ENCODE measurements at regions not wholly inside any gene's neighbourhood (a gene's known extent, or its start where the extent isn't known, plus 50 kb on each side); places are given as distances from the start of the nearest gene placed in this dataset.
A peak's percentile ranks its signal among the peaks of the same experiment; 100 is the strongest.
"Not testable (repeated sequence)": the region's sequence is repeated elsewhere in the genome, so short reads cannot be mapped to it uniquely, and the experiment has no call there.

DNA sequence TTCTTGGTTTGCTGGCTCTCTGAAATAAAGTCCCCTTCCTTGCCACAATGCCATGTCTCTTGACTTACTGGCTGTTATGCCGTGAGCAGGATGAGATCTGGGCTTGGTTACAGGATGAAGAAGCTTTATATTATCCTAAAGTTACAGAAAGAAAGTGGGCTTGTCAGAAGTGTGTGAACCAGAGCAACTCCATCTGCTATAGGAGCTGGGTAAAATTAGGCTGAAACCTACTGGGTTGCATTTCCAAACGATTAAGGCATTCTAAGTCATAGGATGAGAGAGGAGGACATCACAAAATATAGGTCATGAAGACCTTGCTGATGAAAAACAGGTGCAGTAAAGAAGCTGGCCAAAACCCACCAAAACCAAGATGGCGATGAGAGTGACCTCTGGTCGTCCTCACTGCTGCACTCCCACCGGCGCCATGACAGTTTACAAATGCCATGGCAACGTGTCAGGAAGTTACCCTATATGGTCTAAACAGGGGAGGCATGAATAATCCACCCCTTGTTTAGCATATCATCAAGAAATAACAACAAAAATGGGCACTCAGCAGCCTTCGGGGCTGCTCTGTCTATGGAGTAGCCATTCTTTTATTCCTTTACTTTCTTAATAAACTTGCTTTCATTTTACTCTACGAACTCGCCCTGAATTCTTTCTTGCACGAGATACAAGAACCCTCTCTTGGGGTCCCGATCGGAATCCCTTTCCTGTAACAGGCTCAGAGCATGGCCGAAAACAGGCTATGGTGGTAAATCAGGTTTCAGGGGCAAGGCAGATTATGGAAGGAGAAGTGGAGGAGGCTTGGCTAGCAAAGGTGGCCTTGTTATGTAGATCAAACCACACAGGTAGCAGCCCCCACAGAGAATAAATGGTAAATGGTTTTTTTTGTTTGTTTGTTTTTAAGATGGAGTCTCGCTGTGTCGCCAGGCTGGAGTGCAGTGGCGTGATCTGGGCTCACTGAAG, 81.3 kb upstream of the C16orf82 start:
- no peak for DNase-seq

- DNase-seq: no peak
Observed at GRCh38 chr16:26987597-26988010, 79.1 kb upstream of the C16orf82 start.

DNA sequence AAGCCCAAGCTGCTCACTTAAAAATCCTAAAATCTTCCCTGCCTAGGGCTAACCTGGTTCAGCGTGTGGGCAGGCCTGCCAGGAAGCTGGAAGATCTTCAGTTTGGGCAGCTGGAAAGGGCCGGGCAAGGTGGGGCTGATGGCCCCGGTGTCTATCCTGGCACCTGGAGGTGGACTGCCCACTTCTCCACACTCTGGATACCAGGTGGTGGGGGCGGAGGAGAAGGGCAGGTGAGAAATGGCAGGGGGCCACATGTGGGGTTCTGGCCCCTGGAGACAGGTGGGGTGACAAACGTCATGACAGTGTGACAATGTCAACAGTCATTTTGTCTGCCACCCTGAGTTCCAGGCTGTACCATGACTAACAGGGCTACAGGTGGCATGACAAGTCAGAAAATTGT, 78.5 kb upstream of the C16orf82 start:
- no peak for DNase-seq

- not testable (repeated sequence) for DNase-seq
Observed at GRCh38 chr16:26990384-26991120, 76.2 kb upstream of the C16orf82 start.

- DNase-seq: no peak
Observed at GRCh38 chr16:26992666-26993349, 73.9 kb upstream of the C16orf82 start.

GRCh38 chr16:26993511-26993910, 73.2 kb upstream of the C16orf82 start:
- DNase-seq: no peak

- peak; percentile 19 for DNase-seq
Observed at GRCh38 chr16:26993963-26994362, 72.8 kb upstream of the C16orf82 start.

DNA sequence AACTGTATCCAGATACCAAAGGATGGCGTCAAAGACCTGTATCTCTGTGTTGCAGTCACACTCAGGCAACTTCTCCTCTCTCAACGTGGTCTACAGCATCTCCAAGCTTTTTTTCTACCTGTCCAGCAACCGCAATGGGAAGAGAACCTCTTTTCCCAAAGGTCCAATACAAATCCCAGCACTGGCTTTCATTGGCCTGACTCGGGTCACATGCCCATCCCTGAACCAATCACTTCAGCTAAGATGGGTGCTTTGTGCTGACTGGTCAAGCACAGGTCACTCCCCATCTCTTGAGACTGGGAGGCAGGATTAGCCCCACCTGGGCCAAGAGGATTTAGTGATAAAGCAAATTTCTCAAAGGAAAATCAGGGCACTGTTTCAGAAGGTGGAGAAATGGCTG, 71.2 kb upstream of the C16orf82 start:
- DNase-seq: no peak

DNA sequence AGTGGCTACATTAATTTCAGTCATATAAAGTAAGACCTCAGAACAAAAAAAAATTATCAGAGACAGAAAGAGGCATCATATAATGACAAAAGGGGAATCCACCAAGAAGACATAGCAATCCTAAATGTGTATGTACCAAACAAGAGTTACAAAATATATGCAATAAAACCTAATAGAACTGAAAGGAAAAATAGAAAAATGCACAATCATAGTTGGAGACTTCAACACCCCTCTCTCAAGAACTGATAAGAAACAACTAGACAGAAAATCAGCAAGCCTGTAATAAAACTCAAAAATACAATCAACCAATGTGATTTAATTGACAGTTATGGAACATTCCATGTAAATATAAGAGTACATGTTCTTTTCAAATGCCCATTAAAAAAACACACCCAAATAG, 61.3 kb upstream of the C16orf82 start:
- DNase-seq: no peak
